Central memory CD4-positive, alpha-beta T cell (primary cell): ENCODE measurements at regions not wholly inside any gene's neighbourhood (a gene's known extent, or its start where the extent isn't known, plus 50 kb on each side); places are given as distances from the start of the nearest gene placed in this dataset.

Source experiments
- DNase-seq: peaks from one replicate; pipeline ENCODE4 v3.0.0; 2022

- no peak for DNase-seq
Measured at GRCh38 chr16:66265556-66266141, 100.8 kb upstream of the CDH5 start.

GRCh38 chr16:66265048-66265415, 101.5 kb upstream of the CDH5 start:
- no peak for DNase-seq

GRCh38 chr16:66264311-66265047, 102.0 kb upstream of the CDH5 start:
- no peak for DNase-seq

- no peak for DNase-seq
Measured at GRCh38 chr16:66263973-66264310, 102.5 kb upstream of the CDH5 start.

- no peak for DNase-seq
Measured at GRCh38 chr16:66263168-66263972, 103.1 kb upstream of the CDH5 start.

GRCh38 chr16:66262253-66263167, 104.0 kb upstream of the CDH5 start:
- DNase-seq: no peak

GRCh38 chr16:66261826-66262225, 104.7 kb upstream of the CDH5 start:
- DNase-seq: no peak

GRCh38 chr16:66260522-66261254, 105.8 kb upstream of the CDH5 start:
- DNase-seq: no peak

GRCh38 chr16:66258916-66259845, 107.3 kb upstream of the CDH5 start:
- no peak for DNase-seq

- no peak for DNase-seq
Measured at GRCh38 chr16:66256919-66257318, 109.6 kb upstream of the CDH5 start.

GRCh38 chr16:66255647-66256046, 110.8 kb upstream of the CDH5 start:
- no peak for DNase-seq

GRCh38 chr16:66254751-66255150, 111.7 kb upstream of the CDH5 start:
- no peak for DNase-seq

GRCh38 chr16:66254106-66254505, 112.4 kb upstream of the CDH5 start:
- DNase-seq: no peak

- no peak for DNase-seq
Measured at GRCh38 chr16:66251476-66252160, 114.9 kb upstream of the CDH5 start.

GRCh38 chr16:66250686-66251431, 115.6 kb upstream of the CDH5 start:
- DNase-seq: no peak

GRCh38 chr16:66247516-66248481, 118.7 kb upstream of the CDH5 start:
- DNase-seq: no peak

GRCh38 chr16:66245868-66246267, 120.6 kb upstream of the CDH5 start:
- no peak for DNase-seq

- DNase-seq: no peak
Measured at GRCh38 chr16:66245072-66245471, 121.4 kb upstream of the CDH5 start.
